Fibroblast of villous mesenchyme (primary cell): ENCODE measurements at regions not wholly inside any gene's neighbourhood (a gene's known extent, or its start where the extent isn't known, plus 50 kb on each side); places are given as distances from the start of the nearest gene placed in this dataset.

ENCODE experiments used
- DNase-seq: peaks from one replicate; pipeline ENCODE4 v3.0.0-alpha.2; 2010; ENCODE audit warnings: low read depth
- H3K4me3 ChIP-seq: 2 replicates; pipeline ENCODE4 v1.5.1; 2011; ENCODE audit warnings: low read depth, mild to moderate bottlenecking, low read length
- CTCF ChIP-seq: IDR thresholded peaks from 2 replicates; pipeline ENCODE4 v1.5.1; 2012; ENCODE audit warnings: low read depth, mild to moderate bottlenecking, low read length; ENCODE audit not compliant: insufficient read depth

- no peak for DNase-seq
- no peak overlapping the region for H3K4me3 ChIP-seq
- no peak for TF ChIP-seq CTCF
These were observed 535.2 kb upstream of the PCDH20 start for GRCh38 chr13:61950828-61951227.

GRCh38 chr13:61944329-61944929 lies 528.8 kb upstream of the PCDH20 start:
- DNase-seq = no peak
- no peak for TF ChIP-seq CTCF
- no peak overlapping the region for H3K4me3 ChIP-seq

- no peak for DNase-seq
- TF ChIP-seq CTCF = no peak
- H3K4me3 ChIP-seq = no peak overlapping the region
These were observed 520.1 kb upstream of the PCDH20 start for GRCh38 chr13:61935710-61936109.

GRCh38 chr13:61927648-61928047 lies 512.0 kb upstream of the PCDH20 start:
- DNase-seq = no peak
- no peak overlapping the region for H3K4me3 ChIP-seq
- TF ChIP-seq CTCF = no peak

- DNase-seq = no peak
- no peak overlapping the region for H3K4me3 ChIP-seq
- TF ChIP-seq CTCF = no peak
These were observed 503.2 kb upstream of the PCDH20 start for GRCh38 chr13:61918841-61919240.

DNA sequence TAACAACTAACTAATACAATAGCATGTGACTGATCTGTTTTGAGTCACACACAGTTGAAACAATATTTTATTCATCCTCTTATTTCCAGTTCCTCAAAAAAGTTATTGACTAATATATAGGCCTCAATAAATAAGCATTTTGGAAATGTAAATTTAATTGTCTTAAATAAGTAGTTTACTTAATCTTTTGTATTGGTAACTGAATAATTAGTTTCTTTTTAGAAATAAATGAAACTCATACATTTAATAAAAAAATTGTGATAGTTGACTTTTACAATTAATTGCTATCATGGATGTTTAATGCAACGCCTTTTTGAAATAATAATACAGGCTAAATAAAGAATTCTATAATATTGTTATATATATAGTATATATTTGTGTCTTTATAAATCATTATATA lies 500.8 kb upstream of the PCDH20 start:
- no peak overlapping the region for H3K4me3 ChIP-seq
- TF ChIP-seq CTCF = no peak
- no peak for DNase-seq

DNA sequence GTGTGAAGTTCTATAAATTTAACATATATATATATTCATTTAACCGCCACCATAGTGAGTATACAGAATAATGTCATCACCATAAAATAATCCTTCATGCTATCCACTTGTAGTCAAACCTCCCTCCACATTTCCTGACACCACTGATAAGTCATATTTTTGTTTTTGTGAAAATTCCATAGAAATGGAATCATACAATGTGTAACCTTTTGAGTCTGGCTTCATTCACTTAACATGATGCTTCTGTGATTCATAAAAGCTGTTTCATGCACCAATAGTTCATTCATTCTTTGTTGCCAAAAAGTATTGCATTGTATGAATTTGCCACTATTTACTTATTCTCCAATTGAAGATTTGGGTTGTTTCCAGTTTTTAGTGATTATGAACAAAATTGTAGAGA lies 497.5 kb upstream of the PCDH20 start:
- DNase-seq = no peak
- H3K4me3 ChIP-seq = no peak overlapping the region
- no peak for TF ChIP-seq CTCF
